GM19240 (cell line): ENCODE measurements at regions not wholly inside any gene's neighbourhood (a gene's known extent, or its start where the extent isn't known, plus 50 kb on each side); places are given as distances from the start of the nearest gene placed in this dataset.

ENCODE experiments used
- DNase-seq: peaks from one replicate; pipeline ENCODE4 v3.0.0; 2011; ENCODE audit warnings: low spot score; ENCODE audit not compliant: insufficient read length

DNA sequence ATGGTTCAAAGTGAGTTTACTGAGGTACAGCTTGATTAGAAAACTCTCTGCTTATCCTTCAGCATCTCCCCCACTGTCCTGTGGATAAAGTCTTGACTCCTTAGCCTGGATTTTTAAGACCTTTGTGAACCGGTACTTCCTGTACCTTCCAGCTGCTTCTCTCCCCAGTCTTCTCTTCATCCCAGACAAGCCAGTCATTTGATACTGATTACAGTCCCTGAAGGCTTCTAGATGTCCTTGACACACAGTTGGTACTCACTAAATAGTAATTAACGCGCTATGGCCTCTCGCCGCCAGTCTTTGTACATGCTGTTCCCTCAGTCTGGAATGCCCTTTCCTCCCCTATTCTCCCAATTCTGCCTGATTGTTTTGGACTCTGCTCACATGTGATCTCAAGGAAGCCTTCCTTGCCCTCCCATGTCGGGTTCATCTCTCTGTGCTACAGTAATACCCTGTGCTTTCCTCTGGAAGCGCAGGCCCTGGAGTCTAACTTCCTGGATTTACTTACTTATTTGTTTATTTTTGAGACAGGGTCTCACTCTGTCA lies 50.6 kb upstream of the PTGR2 start:
- no peak for DNase-seq

- no peak for DNase-seq
Observed at GRCh38 chr14:73797543-73798265, 53.9 kb upstream of the PTGR2 start.

DNA sequence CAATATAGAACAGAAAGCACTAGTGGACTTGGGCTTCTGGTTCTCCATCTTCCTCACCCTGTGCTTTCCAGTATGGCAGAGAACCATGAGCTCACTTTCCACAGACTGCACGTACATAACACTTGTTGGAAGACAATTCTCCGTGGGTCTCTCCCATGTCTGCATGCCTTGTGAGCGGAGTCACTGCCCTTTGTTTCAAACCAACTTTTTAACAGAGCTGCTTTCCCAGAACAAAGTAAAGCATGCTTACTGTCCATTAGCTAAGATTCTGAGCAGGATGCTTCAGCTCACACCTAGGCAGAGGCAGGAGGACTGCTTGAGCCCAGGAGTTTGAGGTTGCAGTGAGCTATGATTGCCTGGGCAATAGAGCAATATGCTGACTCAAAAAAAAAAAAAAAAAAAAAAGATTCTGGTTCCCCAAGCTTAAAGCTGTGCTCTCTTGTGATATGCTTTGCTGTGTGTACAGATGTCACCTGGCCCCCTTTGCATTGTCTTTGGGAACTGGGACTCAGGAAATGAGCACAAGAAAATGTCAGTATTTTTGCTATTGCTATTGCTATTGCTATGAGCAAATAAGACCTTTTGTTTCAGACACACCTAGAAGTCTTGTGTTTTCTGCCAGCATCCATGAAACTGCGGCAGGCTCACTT lies 54.6 kb upstream of the PTGR2 start:
- DNase-seq = no peak

GRCh38 chr14:73796415-73796814 lies 55.2 kb upstream of the PTGR2 start:
- DNase-seq = no peak

- no peak for DNase-seq
Observed at GRCh38 chr14:73795974-73796373, 55.7 kb upstream of the PTGR2 start.

- no peak for DNase-seq
Observed at GRCh38 chr14:73795466-73795865, 56.2 kb upstream of the PTGR2 start.

GRCh38 chr14:73794146-73794545 lies 57.5 kb upstream of the PTGR2 start:
- no peak for DNase-seq

DNA sequence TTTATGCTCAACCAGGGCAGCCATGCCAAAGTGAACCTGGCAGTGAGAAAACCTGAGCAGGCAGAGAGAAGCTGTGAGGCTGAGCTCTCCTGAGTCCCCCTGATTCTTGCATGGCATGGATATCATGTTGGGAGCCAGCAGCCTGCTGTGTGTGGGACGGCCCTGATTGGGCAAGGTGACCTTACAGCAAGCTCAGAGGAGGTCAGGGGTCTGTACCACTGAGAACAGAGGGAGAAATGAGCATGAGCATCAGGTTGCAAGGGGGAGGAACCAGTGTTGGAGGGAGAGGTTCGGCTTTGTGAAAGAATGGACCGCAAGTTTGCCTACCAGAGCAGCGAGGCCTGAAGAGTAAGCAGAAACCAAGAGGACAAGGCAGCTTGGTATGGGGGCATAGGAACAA lies 59.1 kb upstream of the PTGR2 start:
- DNase-seq = no peak

DNA sequence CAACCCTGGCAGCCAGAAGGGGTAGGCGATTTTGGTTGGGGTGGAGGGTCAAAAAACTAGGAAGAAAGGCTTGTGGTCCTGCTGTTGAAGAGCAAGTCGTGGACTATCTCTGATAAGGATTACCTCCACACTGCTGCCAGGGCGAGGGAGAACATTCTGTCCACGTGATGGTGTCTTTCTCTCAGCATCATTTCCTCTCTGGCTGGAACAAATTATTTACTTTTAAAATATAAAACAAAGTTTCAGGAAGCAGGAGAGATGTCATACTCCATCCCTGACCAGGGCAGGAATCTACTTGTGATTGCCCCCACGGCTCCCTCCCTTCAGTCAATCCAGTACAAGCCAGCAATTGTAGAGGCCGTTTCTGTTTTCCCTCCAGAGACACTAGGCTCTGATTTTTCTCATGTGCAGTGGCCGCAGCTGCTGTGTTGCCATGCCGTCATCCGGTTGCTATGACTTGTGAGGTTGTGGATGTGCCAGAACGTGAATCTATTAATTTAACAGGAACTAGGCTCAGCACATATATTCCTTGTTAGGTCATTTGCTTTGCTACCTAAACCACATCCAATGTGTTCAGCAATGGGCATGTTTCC lies 61.5 kb upstream of the PTGR2 start:
- DNase-seq = no peak

- DNase-seq = no peak
Observed at GRCh38 chr14:73788701-73789551, 62.7 kb upstream of the PTGR2 start.

DNA sequence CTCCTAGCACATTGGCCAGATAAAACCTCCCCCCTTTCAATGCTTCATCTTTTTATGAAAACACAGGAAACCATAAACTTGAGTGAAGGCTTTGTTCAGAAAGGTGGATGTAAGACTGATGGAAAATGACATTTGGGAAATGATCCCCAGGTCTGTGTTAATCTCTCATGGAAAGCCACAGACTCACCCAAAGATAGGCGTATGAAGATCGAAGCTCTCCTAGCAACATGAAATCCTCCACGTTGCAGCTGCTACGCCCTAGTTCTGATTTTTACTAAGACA lies 63.4 kb upstream of the PTGR2 start:
- DNase-seq = no peak

DNA sequence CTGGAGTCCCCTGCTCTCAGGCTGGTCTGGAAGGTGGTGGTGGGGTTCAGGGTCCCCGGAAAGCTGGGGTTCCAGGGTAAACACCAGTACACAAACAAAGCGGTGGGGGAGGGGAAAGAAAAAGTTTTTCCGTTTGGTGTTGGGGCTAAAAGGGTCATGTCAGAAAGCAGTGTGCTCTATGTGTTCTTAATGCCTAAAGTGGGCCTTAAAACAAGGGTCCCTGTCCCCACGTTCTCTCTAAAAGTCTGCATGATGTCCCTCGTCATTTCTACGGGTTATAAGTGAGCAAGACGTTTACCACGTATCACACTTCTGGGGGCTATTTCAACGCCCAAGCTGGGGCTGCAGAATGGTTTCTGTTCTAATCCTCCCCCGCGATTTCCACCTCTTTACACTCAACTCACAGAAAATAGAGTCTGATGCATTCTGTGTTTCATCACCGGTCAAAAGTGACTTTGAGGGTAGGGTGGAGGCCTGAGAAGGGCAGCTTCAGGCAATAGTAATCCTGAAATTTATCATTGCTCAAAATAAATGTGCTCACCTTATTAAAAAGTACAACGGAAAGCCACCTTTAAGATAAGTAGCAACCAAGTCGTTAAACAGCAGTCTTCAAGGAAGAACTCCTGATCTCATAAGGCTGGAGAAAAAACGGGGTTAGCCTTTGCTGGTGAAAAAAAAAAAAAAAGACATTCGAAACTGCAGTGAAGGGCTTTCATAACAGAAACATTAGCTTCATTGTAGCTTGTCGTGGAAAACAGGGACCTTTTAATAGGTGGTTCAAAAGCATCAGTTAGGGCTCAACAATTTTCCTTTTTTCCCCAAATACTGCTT lies 63.9 kb upstream of the PTGR2 start:
- DNase-seq = no peak

DNA sequence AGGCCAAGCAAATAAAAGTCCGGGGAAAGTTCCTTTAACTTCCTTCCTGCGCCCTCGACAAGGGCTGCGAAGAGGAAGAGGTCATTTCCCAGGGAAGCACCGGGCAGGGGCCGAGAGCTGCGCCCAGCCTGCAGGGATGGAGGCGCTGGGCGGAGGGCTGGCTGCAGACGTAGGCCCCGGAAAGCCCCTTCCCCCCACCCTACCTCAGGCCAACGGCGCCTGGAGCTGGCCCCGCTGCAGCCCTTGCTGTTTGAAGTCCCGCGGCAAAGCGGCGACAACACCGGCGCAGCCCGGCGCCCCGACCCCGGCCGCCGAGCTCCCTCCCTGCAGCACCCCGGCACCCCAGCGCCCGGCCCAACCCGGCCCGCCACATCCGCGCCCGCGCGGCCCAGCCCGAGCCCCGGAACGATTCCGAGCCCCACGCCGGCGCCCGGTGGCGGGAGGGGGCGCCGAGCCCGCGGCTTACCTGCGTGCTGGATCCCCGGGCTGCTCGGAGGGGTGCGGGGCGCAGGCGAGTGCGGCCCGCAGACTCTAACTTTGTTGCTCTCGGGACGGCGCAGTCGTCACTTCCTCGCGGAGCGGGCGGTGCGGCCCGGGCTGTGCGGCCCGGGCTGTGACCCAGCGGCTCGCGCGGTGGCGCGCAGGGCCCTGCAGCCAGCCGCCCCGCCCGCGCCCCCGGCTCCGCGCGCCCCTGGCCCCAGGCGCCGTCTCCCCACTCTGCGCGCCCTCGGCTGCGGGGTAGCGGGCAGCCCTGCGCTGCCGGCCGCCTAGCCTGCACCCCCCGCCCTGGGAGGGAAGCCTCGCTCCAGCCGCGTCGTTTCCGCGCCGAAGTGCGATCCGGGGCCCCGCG lies 64.8 kb upstream of the PTGR2 start:
- no peak for DNase-seq

- no peak for DNase-seq
Observed at GRCh38 chr14:73785834-73786635, 65.6 kb upstream of the PTGR2 start.

GRCh38 chr14:73785336-73785833 lies 66.2 kb upstream of the PTGR2 start:
- DNase-seq = no peak

DNA sequence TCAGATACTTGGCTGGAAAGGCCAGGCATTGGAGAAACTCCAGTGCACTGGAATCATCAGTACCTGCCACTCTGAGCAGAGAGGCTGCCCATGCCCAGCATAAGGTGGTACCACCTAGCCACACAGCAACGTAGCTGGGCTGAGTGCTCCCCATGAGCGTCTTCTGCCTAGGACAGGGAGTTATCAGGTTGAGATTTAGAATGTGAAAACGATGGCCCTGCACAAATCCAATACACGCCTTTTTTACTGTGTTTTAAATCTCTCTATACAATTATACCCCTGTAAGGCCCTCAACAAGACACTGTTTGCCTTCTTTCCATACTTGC lies 66.7 kb upstream of the PTGR2 start:
- DNase-seq = no peak

DNA sequence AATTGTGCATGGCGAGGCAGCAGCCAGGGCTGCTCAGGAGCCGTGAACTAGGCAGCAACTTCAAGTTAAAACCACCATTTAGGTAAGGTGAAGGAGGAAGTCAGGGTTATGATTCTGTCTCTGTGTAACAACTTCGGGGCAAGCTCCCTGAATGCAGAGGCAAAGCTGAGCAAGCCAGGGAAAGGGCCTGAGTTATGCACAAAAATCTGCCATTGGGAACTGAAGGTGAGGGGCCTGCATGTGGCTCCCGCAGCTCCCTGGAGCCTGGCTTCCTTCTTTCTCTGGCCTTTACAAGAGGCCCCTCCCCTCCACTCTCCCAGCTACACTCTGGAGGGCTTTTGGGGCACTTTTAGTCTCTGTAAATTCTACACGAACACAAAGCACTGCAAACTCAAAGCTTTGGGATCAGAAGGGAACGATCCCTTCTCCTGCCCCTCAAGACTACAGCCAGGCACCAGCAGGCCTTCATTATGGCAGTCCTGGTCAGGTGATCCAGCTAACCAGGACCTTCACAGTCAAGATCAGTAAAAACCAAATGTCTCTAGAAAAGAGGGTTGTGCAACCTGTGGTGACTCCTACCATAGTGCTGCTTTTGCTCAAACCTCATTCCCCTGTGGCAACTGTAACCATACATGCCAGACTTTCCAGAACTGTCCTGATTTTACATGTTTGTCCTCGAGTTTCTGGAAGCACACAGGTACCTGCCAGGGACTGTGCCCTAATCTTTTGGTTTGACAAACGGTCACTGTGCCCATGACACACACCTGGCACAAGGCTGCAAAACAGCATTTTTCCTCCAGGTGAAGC lies 67.2 kb upstream of the PTGR2 start:
- DNase-seq = no peak

DNA sequence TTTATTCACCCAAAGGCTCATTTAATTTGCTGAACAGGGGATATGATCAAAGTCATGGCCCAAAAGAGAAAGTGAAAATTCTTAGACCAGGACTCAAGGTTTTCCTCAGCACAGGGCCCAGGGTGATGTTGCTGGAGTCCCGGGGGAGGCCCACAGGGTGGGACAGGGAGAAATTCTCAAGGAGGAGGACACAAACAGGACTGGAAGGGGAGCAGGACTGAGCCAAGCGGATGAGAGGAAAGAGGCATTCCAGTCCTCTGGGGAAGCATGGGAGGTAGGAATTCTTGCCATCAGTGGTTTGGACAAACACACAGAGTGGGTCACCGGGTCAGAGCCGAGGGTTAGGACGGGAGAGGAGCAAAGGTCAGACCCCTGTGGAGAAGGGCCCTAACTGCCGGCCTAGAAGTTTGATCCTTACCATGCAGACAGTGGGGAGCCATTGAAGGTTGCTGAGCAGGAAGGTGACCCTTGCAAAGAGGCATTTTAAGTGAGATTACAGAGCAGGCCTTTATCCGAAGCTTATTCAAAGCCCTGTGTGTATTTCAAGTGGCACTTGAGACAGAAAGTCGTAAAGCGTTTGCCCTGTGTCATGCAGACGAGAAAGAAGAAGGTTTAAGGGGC lies 68.4 kb upstream of the PTGR2 start:
- no peak for DNase-seq
